ENCODE measurements at regions not wholly inside any gene's neighbourhood (a gene's known extent, or its start where the extent isn't known, plus 50 kb on each side); places are given as distances from the start of the nearest gene placed in this dataset.

DNA sequence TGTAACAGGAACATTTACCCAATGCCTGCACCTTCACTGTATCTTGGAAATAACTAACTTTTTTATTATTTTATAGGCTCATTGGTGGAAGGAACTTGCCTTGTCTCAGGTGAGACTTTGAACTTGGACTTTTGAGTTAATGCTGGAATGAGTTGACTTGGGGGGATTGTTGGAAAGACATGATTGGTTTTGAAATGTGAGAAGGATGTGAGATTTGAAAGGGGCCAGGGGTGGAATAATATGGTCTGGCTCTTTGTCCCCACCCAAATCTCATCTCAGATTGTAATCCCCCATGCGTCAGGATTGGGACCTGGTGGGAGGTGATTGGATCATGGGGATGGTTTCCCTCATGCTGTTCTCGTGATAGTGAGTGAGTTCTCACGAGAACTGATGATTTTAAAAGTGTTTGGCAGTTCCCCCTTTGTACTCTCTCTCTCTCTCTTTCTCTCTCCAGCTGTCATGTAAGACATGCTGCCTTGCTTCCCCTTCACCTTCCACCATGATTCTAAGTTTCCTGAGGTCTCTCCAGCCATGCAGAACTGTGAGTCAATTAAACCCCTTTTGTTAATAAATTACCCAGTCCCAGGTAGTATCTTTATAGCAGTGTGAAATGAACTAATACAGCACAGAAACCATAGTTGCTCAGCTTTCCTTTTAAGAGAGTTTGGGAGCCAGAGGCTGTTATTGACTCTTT, 244.1 kb downstream of the BTG1 start:
- DNase-seq (ENCODE audit: low read depth) = no peak
- H3K4me3 ChIP-seq (ENCODE audit: low read depth, low read length) = no peak overlapping the region
- TF ChIP-seq, protein P1, sequence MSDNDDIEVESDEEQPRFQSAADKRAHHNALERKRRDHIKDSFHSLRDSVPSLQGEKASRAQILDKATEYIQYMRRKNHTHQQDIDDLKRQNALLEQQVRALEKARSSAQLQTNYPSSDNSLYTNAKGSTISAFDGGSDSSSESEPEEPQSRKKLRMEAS (IDR thresholded peaks at IDR 0.05; ENCODE audit: low read depth, low read length) = no peak
- TF ChIP-seq MYC (IDR thresholded peaks at IDR 0.05; ENCODE audit: low read depth, low read length) (no peak), POLR2A (IDR thresholded peaks at IDR 0.05; ENCODE audit: extremely low read depth, insufficient read length) (no peak)

DNA sequence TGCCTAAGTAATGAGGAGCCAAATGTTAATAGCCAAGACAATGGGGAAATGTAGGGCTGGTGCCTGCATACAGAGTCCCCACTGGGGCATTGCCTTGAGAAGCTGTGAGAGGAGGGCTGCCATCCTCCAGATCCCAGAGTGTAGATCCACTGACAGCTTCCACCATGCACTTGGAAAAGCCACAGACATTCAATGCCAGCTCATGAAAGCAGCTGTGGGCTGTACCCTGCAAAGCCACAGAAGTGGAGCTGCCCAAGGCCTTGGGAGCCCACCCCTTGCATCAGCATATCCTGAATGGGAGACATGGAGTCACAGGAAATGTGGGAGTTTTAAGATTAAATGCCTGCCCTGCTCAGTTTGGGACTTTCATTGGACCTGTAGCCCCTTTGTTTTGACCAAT, 244.7 kb downstream of the BTG1 start:
- no peak overlapping the region for H3K4me3 ChIP-seq (ENCODE audit: low read depth, low read length)
- TF ChIP-seq CTCF (IDR thresholded peaks at IDR 0.05; ENCODE audit: low read depth, low read length) (no peak), MYC (IDR thresholded peaks at IDR 0.05; ENCODE audit: low read depth, low read length) (no peak), POLR2A (IDR thresholded peaks at IDR 0.05; ENCODE audit: extremely low read depth, insufficient read length) (no peak)
- TF ChIP-seq, protein P1 (IDR thresholded peaks at IDR 0.05; ENCODE audit: low read depth, low read length) = no peak
- no peak for DNase-seq (ENCODE audit: low read depth)

DNA sequence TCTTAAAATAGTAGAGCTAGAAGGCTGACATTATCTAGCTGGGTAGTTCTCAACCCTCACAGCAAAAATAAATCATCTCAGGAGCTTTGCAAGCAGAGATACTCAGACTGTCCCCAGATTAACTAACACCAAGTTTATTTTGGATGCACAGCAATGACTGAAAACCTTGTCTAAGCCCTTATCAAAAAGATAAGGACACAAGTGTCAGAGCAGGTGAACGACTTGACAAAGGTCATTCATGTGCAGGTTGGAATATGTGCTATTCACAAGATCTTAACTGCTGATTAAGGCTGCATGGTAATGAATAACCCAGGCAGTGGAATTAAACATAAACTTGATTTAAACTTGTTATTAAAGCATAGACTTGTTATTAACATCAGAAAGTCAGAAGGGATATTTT, 246.6 kb downstream of the BTG1 start:
- no peak for TF ChIP-seq MYC (IDR thresholded peaks at IDR 0.05; ENCODE audit: low read depth, low read length)
- TF ChIP-seq CTCF (IDR thresholded peaks at IDR 0.05; ENCODE audit: low read depth, low read length) = no peak
- no peak for DNase-seq (ENCODE audit: low read depth)
- no peak overlapping the region for H3K4me3 ChIP-seq (ENCODE audit: low read depth, low read length)

GRCh38 chr12:91897025-91897515, 248.6 kb downstream of the BTG1 start:
- TF ChIP-seq POLR2A (IDR thresholded peaks at IDR 0.05; ENCODE audit: extremely low read depth, insufficient read length) (no peak), MYC (IDR thresholded peaks at IDR 0.05; ENCODE audit: low read depth, low read length) (no peak), CTCF (IDR thresholded peaks at IDR 0.05; ENCODE audit: low read depth, low read length) (no peak)
- TF ChIP-seq, protein P1 (IDR thresholded peaks at IDR 0.05; ENCODE audit: low read depth, low read length) = no peak
- H3K4me3 ChIP-seq (ENCODE audit: low read depth, low read length) = no peak overlapping the region
- DNase-seq (ENCODE audit: low read depth) = no peak

- no peak for DNase-seq (ENCODE audit: low read depth)
- TF ChIP-seq POLR2A (IDR thresholded peaks at IDR 0.05; ENCODE audit: extremely low read depth, insufficient read length) (no peak), CTCF (IDR thresholded peaks at IDR 0.05; ENCODE audit: low read depth, low read length) (no peak), MYC (IDR thresholded peaks at IDR 0.05; ENCODE audit: low read depth, low read length) (no peak)
- TF ChIP-seq, protein P1 (IDR thresholded peaks at IDR 0.05; ENCODE audit: low read depth, low read length) = no peak
- no peak overlapping the region for H3K4me3 ChIP-seq (ENCODE audit: low read depth, low read length)
Observed at GRCh38 chr12:91896286-91897024, 249.2 kb downstream of the BTG1 start.

DNA sequence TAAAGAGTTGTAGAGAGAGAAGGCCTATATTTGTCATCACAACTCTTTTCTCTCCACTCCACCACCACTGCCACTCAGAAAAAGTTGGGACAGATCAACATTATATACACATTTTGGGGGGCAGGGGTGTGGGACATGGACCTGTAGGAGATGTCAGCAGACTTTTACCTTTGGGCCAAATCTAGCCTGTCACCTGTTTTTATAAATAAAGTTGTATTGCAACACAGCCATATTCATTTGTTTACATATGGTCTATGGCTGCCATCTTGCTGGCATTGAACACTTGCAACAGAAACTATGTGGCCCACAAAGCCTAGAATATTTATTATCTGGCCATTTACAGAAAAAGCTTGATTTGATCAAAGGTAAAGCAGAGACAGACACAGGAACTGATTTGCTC, 250.7 kb downstream of the BTG1 start:
- no peak for TF ChIP-seq POLR2A (IDR thresholded peaks at IDR 0.05; ENCODE audit: extremely low read depth, insufficient read length)
- TF ChIP-seq, protein P1 (IDR thresholded peaks at IDR 0.05; ENCODE audit: low read depth, low read length) = no peak
- no peak for TF ChIP-seq CTCF (IDR thresholded peaks at IDR 0.05; ENCODE audit: low read depth, low read length)
- no peak for TF ChIP-seq MYC (IDR thresholded peaks at IDR 0.05; ENCODE audit: low read depth, low read length)
- no peak for DNase-seq (ENCODE audit: low read depth)
- H3K4me3 ChIP-seq (ENCODE audit: low read depth, low read length) = no peak overlapping the region
